ENCODE measurements at regions not wholly inside any gene's neighbourhood (a gene's known extent, or its start where the extent isn't known, plus 50 kb on each side); places are given as distances from the start of the nearest gene placed in this dataset.

- DNase-seq: no peak
Measured at GRCh38 chr7:17485368-17485767, 186.9 kb downstream of the AHR start.

- no peak for DNase-seq
Measured at GRCh38 chr7:17485904-17486303, 187.5 kb downstream of the AHR start.

- no peak for DNase-seq
Measured at GRCh38 chr7:17486835-17487234, 188.4 kb downstream of the AHR start.

GRCh38 chr7:17487343-17487742 lies 188.9 kb downstream of the AHR start:
- DNase-seq: no peak

GRCh38 chr7:17488829-17489228 lies 190.4 kb downstream of the AHR start:
- no peak for DNase-seq

- no peak for DNase-seq
Measured at GRCh38 chr7:17489961-17490360, 191.5 kb downstream of the AHR start.

- DNase-seq: no peak
Measured at GRCh38 chr7:17490825-17491224, 192.4 kb downstream of the AHR start.

GRCh38 chr7:17492437-17492836 lies 194.0 kb downstream of the AHR start:
- DNase-seq: no peak

- DNase-seq: no peak
Measured at GRCh38 chr7:17493446-17493845, 195.0 kb downstream of the AHR start.

GRCh38 chr7:17495655-17496394 lies 197.4 kb downstream of the AHR start:
- no peak for DNase-seq

- no peak for DNase-seq
Measured at GRCh38 chr7:17497136-17497535, 198.7 kb downstream of the AHR start.

- no peak for DNase-seq
Measured at GRCh38 chr7:17497549-17498167, 199.2 kb downstream of the AHR start.

- DNase-seq: no peak
Measured at GRCh38 chr7:17498230-17498629, 199.8 kb downstream of the AHR start.

GRCh38 chr7:17500736-17501135 lies 202.3 kb downstream of the AHR start:
- DNase-seq: no peak

- DNase-seq: no peak
Measured at GRCh38 chr7:17501441-17502212, 203.2 kb downstream of the AHR start.

GRCh38 chr7:17502213-17503060 lies 204.0 kb downstream of the AHR start:
- no peak for DNase-seq

- no peak for DNase-seq
Measured at GRCh38 chr7:17506095-17506494, 207.6 kb downstream of the AHR start.

- DNase-seq: no peak
Measured at GRCh38 chr7:17506596-17506995, 208.1 kb downstream of the AHR start.

GRCh38 chr7:17507717-17508116 lies 209.3 kb downstream of the AHR start:
- no peak for DNase-seq

- DNase-seq: no peak
Measured at GRCh38 chr7:17512181-17512675, 213.8 kb downstream of the AHR start.

- no peak for DNase-seq
Measured at GRCh38 chr7:17516771-17517170, 218.3 kb downstream of the AHR start.

GRCh38 chr7:17520941-17521340 lies 222.5 kb downstream of the AHR start:
- no peak for DNase-seq
